ENCODE measurements at regions not wholly inside any gene's neighbourhood (a gene's known extent, or its start where the extent isn't known, plus 50 kb on each side); places are given as distances from the start of the nearest gene placed in this dataset.

GRCh38 chr6:105786449-105786848 is 299.7 kb upstream of the PRDM1 start:
- POLR2A ChIA-PET: no interaction called here

GRCh38 chr6:105785066-105785811 is 300.9 kb upstream of the PRDM1 start:
- Histone ChIP-seq H3K79me2 (ENCODE audit: insufficient read depth) (no peaks in the 10 kb centered on the region), H3K9me3 (no peaks in the 10 kb centered on the region), H4K20me1 (ENCODE audit: insufficient read depth) (no peaks in the 10 kb centered on the region), H3K4me3 (ENCODE audit: low read depth in 2 of 2, low read length in 1 of 2) (no peak overlapping the region), H3K4me2 (no peak overlapping the region), H3K4me1 (ENCODE audit: control insufficient read depth in 1 of 2, insufficient read depth in 2 of 2, low read depth in 1 of 2, low read length in 1 of 2) (no peaks in the 10 kb centered on the region), H3K9me2 (no peaks in the 10 kb centered on the region), H3K27ac (ENCODE audit: low read depth in 2 of 2, low read length in 1 of 2) (no peak overlapping the region), H3K27me3 (ENCODE audit: insufficient read depth) (no peaks in the 10 kb centered on the region), H3K9ac (no peak overlapping the region), H3F3A (replicated peaks; ENCODE audit: insufficient read depth) (no peaks in the 10 kb centered on the region), H3K36me3 (replicated peaks in 1 of 2; ENCODE audit: control insufficient read depth in 1 of 2, insufficient read depth in 2 of 2, low read length in 1 of 2) (no peaks in the 10 kb centered on the region), H2AFZ (ENCODE audit: low read depth) (no peak overlapping the region)
- DNase-seq: no peak
- CTCF ChIA-PET: no interaction called here
- TF ChIP-seq FOSL2 (IDR thresholded peaks at IDR 0.05; ENCODE audit: borderline replicate concordance, low read depth) (no peak), USF2 (IDR thresholded peaks at IDR 0.05; ENCODE audit: borderline replicate concordance, low read depth, low read length) (no peak), PBX3 (IDR thresholded peaks at IDR 0.05) (no peak), ELF1 (IDR thresholded peaks at IDR 0.05) (no peak), RXRA (IDR thresholded peaks at IDR 0.05; ENCODE audit: borderline replicate concordance, low read depth) (no peak), CTCF (IDR thresholded peaks at IDR 0.05) (no peak), MEF2A (IDR thresholded peaks at IDR 0.05; ENCODE audit: borderline replicate concordance, low read depth) (no peak), GABPA (IDR thresholded peaks at IDR 0.05; ENCODE audit: low read depth) (no peak)
- POLR2A ChIA-PET: no interaction called here
- WGBS (ENCODE audit: low lambda C conversion rate): 53% methylated on average over 6 of the region's 6 CpGs

More at GRCh38 chr6:105786449-105786848, 299.7 kb upstream of the PRDM1 start:
- no peaks in the 10 kb centered on the region for H3K9me2 ChIP-seq
- 30% methylated on average over 1 of the region's 1 CpG for WGBS (ENCODE audit: low lambda C conversion rate)
- H3K4me1 ChIP-seq (ENCODE audit: control insufficient read depth in 1 of 2, insufficient read depth in 2 of 2, low read depth in 1 of 2, low read length in 1 of 2): no peaks in the 10 kb centered on the region
- no peaks in the 10 kb centered on the region for H3K9me3 ChIP-seq
- DNase-seq: no peak
- H3K27me3 ChIP-seq (ENCODE audit: insufficient read depth): no peaks in the 10 kb centered on the region
- TF ChIP-seq NRF1 (IDR thresholded peaks at IDR 0.05; ENCODE audit: low read depth, low read length) (no peak), MEF2A (IDR thresholded peaks at IDR 0.05; ENCODE audit: borderline replicate concordance, low read depth) (no peak), NFIC (IDR thresholded peaks at IDR 0.05; ENCODE audit: borderline replicate concordance) (no peak), IRF3 (IDR thresholded peaks at IDR 0.05; ENCODE audit: low read depth, low read length) (no peak), RXRA (IDR thresholded peaks at IDR 0.05; ENCODE audit: borderline replicate concordance, low read depth) (no peak), USF1 (IDR thresholded peaks at IDR 0.05; ENCODE audit: borderline replicate concordance, low read depth) (no peak), EZH2phosphoT487 (IDR thresholded peaks at IDR 0.05; ENCODE audit: borderline replicate concordance, low read depth) (no peak)
- H3K27ac ChIP-seq (ENCODE audit: low read depth in 2 of 2, low read length in 1 of 2): no peak overlapping the region
- no peaks in the 10 kb centered on the region for H3K79me2 ChIP-seq (ENCODE audit: insufficient read depth)
- no peak overlapping the region for H3K9ac ChIP-seq
- H3K36me3 ChIP-seq (replicated peaks in 1 of 2; ENCODE audit: control insufficient read depth in 1 of 2, insufficient read depth in 2 of 2, low read length in 1 of 2): no peaks in the 10 kb centered on the region
- CTCF ChIA-PET: no interaction called here
- H2AFZ ChIP-seq (ENCODE audit: low read depth): no peak overlapping the region
- H3K4me3 ChIP-seq (ENCODE audit: low read depth in 2 of 2, low read length in 1 of 2): no peak overlapping the region
- H4K20me1 ChIP-seq (ENCODE audit: insufficient read depth): no peaks in the 10 kb centered on the region
- no peaks in the 10 kb centered on the region for H3F3A ChIP-seq (replicated peaks; ENCODE audit: insufficient read depth)
- no peak overlapping the region for H3K4me2 ChIP-seq
